Vagina (tissue), 2 donors: ENCODE measurements at regions not wholly inside any gene's neighbourhood (a gene's known extent, or its start where the extent isn't known, plus 50 kb on each side); places are given as distances from the start of the nearest gene placed in this dataset.
"Not testable (repeated sequence)": the region's sequence is repeated elsewhere in the genome, so short reads cannot be mapped to it uniquely, and the experiment has no call there.

ENCODE experiments used
- DNase-seq, 2 donors: peaks; one replicate each; pipeline ENCODE4 v3.0.0-alpha.2; 2017; ENCODE audit errors: extremely low spot score in 2 of 2
- H3K27ac ChIP-seq: fragments of 200-600 bp; sonication (generic); one replicate; pipeline ENCODE4 v1.5.1; 2019
- H3K27me3 ChIP-seq: fragments of 200-600 bp; sonication (generic); one replicate; pipeline ENCODE4 v1.5.1; 2019
- H3K36me3 ChIP-seq, 2 donors: fragments of 200-600 bp; sonication (generic); one replicate each; pipeline ENCODE4 v1.5.1; 2017 to 2019
- H3K4me1 ChIP-seq: fragments of 200-600 bp; sonication (generic); one replicate; pipeline ENCODE4 v1.5.1; 2019
- H3K4me3 ChIP-seq, 2 donors: fragments of 200-600 bp; sonication (generic); 1 replicate in 1 of 2; 2 replicates in 1 of 2; pipeline ENCODE4 v1.5.1; 2016 to 2019
- H3K9me3 ChIP-seq: fragments of 200-600 bp; sonication (generic); one replicate; pipeline ENCODE4 v1.5.1; 2019
- CTCF ChIP-seq, 3 experiments: fragments of 450-650 bp in 2 of 3; fragments of 200-600 bp in 1 of 3; sonication (generic) in 1 of 3; IDR thresholded peaks; one replicate each; pipeline ENCODE4 v1.5.1; 2017 to 2019; ENCODE audit warnings: antibody characterized with exemption in 3 of 3, mild to moderate bottlenecking in 2 of 3, moderate library complexity in 2 of 3
- POLR2A ChIP-seq, 2 donors: fragments of 450-650 bp; IDR thresholded peaks; one replicate each; pipeline ENCODE4 v1.6.1; 2017; ENCODE audit warnings: antibody characterized with exemption in 2 of 2, mild to moderate bottlenecking in 2 of 2, moderate library complexity in 2 of 2
- POLR2AphosphoS5 ChIP-seq, 2 donors: sonication (generic); formaldehyde crosslinking; IDR thresholded peaks; one replicate each; pipeline ENCODE4 v1.9.0; 2017; ENCODE audit warnings: antibody characterized with exemption in 2 of 2, mild to moderate bottlenecking in 2 of 2, low read depth in 1 of 2; ENCODE audit not compliant: insufficient read depth in 1 of 2
- intact Hi-C: fragments of 100-400 bp; cut with DNase I; formaldehyde crosslinking; loops from one replicate; pipeline ENCODE4 v1.15.1; 2023

- Histone ChIP-seq H3K36me3 (no peaks in the 10 kb centered on the region), H3K9me3 (no peaks in the 10 kb centered on the region), H3K4me1 (no peaks in the 10 kb centered on the region), H3K27me3 (no peaks in the 10 kb centered on the region), H3K27ac (no peak overlapping the region), H3K4me3 (no peak overlapping the region)
- intact Hi-C loops: no loop called here
- TF ChIP-seq POLR2AphosphoS5 (IDR thresholded peaks at IDR 0.05; ENCODE audit: insufficient read depth in 1 of 2, low read depth in 1 of 2) (no peak), CTCF (IDR thresholded peaks at IDR 0.05) (no peak), POLR2A (IDR thresholded peaks at IDR 0.05) (no peak)
- DNase-seq: no peak
These were observed 93.8 kb downstream of the TSN start for GRCh38 chr2:121849236-121849635.

- H3K4me3 ChIP-seq, H3K4me1 ChIP-seq, DNase-seq, H3K27me3 ChIP-seq, H3K9me3 ChIP-seq, H3K27ac ChIP-seq, intact Hi-C loops, H3K36me3 ChIP-seq: not testable (repeated sequence)
These were observed 97.7 kb downstream of the TSN start for GRCh38 chr2:121853149-121853548.

- intact Hi-C loops: no loop called here
- no peaks in the 10 kb centered on the region for H3K27me3 ChIP-seq
- no peak for TF ChIP-seq CTCF (IDR thresholded peaks at IDR 0.05)
- TF ChIP-seq POLR2AphosphoS5 (IDR thresholded peaks at IDR 0.05; ENCODE audit: insufficient read depth in 1 of 2, low read depth in 1 of 2): no peak
- no peak for TF ChIP-seq POLR2A (IDR thresholded peaks at IDR 0.05)
- no peaks in the 10 kb centered on the region for H3K9me3 ChIP-seq
- no peak overlapping the region for H3K4me3 ChIP-seq
- H3K36me3 ChIP-seq: no peaks in the 10 kb centered on the region
- no peak for DNase-seq
- H3K27ac ChIP-seq: no peak overlapping the region
- H3K4me1 ChIP-seq: no peaks in the 10 kb centered on the region
These were observed 100.1 kb downstream of the TSN start for GRCh38 chr2:121855510-121855909.

GRCh38 chr2:121856360-121856759 lies 100.9 kb downstream of the TSN start:
- no peak for DNase-seq
- TF ChIP-seq POLR2AphosphoS5 (IDR thresholded peaks at IDR 0.05; ENCODE audit: insufficient read depth in 1 of 2, low read depth in 1 of 2): no peak
- TF ChIP-seq CTCF (IDR thresholded peaks at IDR 0.05): no peak
- no peak for TF ChIP-seq POLR2A (IDR thresholded peaks at IDR 0.05)
- Histone ChIP-seq H3K4me3 (no peak overlapping the region), H3K36me3 (no peaks in the 10 kb centered on the region), H3K4me1 (no peaks in the 10 kb centered on the region), H3K9me3 (no peaks in the 10 kb centered on the region), H3K27me3 (no peaks in the 10 kb centered on the region), H3K27ac (no peak overlapping the region)
- intact Hi-C loops: no loop called here

GRCh38 chr2:121858369-121858768 lies 102.9 kb downstream of the TSN start:
- TF ChIP-seq POLR2A (IDR thresholded peaks at IDR 0.05) (no peak), POLR2AphosphoS5 (IDR thresholded peaks at IDR 0.05; ENCODE audit: insufficient read depth in 1 of 2, low read depth in 1 of 2) (no peak), CTCF (IDR thresholded peaks at IDR 0.05) (no peak)
- H3K9me3 ChIP-seq: no peaks in the 10 kb centered on the region
- intact Hi-C loops: no loop called here
- H3K27me3 ChIP-seq: no peaks in the 10 kb centered on the region
- H3K36me3 ChIP-seq: no peaks in the 10 kb centered on the region
- no peak overlapping the region for H3K4me3 ChIP-seq
- no peak overlapping the region for H3K27ac ChIP-seq
- no peak for DNase-seq
- H3K4me1 ChIP-seq: no peaks in the 10 kb centered on the region

GRCh38 chr2:121858847-121859246 lies 103.4 kb downstream of the TSN start:
- no peaks in the 10 kb centered on the region for H3K4me1 ChIP-seq
- no peak for DNase-seq
- no peak overlapping the region for H3K4me3 ChIP-seq
- H3K36me3 ChIP-seq: no peaks in the 10 kb centered on the region
- H3K27me3 ChIP-seq: no peaks in the 10 kb centered on the region
- no peaks in the 10 kb centered on the region for H3K9me3 ChIP-seq
- H3K27ac ChIP-seq: no peak overlapping the region
- intact Hi-C loops: no loop called here
- TF ChIP-seq CTCF (IDR thresholded peaks at IDR 0.05) (no peak), POLR2AphosphoS5 (IDR thresholded peaks at IDR 0.05; ENCODE audit: insufficient read depth in 1 of 2, low read depth in 1 of 2) (no peak)
